ENCODE measurements at regions not wholly inside any gene's neighbourhood (a gene's known extent, or its start where the extent isn't known, plus 50 kb on each side); places are given as distances from the start of the nearest gene placed in this dataset.

GRCh38 chr3:95037927-95038326 is 975.1 kb downstream of the NSUN3 start:
- no peak overlapping the region for H3K4me3 ChIP-seq
- H3K4me1 ChIP-seq: no peaks in the 10 kb centered on the region
- H3K9ac ChIP-seq: no peak overlapping the region
- TF ChIP-seq Cebpa-rat (IDR thresholded peaks at IDR 0.05): no peak
- H3K27ac ChIP-seq: no peak overlapping the region
- no peaks in the 10 kb centered on the region for H3K27me3 ChIP-seq
- H4K20me1 ChIP-seq: no peaks in the 10 kb centered on the region
- no peak overlapping the region for H3K4me2 ChIP-seq
- H3K36me3 ChIP-seq: no peaks in the 10 kb centered on the region
- H3K9me3 ChIP-seq (replicated peaks in 1 of 11): peaks cover 0 to 9% (median 0%) of the 10 kb centered on the region in 11 experiments; a peak in 2 of 22 replicates

- Histone ChIP-seq H3K9ac (no peak overlapping the region), H3K27ac (no peak overlapping the region), H3K9me3 (replicated peaks in 1 of 11) (peaks cover 0 to 9% (median 0%) of the 10 kb centered on the region in 11 experiments; a peak in 2 of 22 replicates), H3K4me3 (no peak overlapping the region), H3K27me3 (no peaks in the 10 kb centered on the region), H3K4me1 (no peaks in the 10 kb centered on the region), H3K36me3 (no peaks in the 10 kb centered on the region), H3K4me2 (no peak overlapping the region), H4K20me1 (no peaks in the 10 kb centered on the region)
- no peak for TF ChIP-seq Cebpa-rat (IDR thresholded peaks at IDR 0.05)
Measured at GRCh38 chr3:95044101-95044500, 981.2 kb downstream of the NSUN3 start.

GRCh38 chr3:95048564-95048963 is 985.7 kb downstream of the NSUN3 start:
- TF ChIP-seq Cebpa-rat (IDR thresholded peaks at IDR 0.05): no peak
- Histone ChIP-seq H3K9ac (no peak overlapping the region), H3K4me1 (no peaks in the 10 kb centered on the region), H4K20me1 (no peaks in the 10 kb centered on the region), H3K27me3 (no peaks in the 10 kb centered on the region), H3K4me3 (no peak overlapping the region), H3K9me3 (replicated peaks in 1 of 11) (no peaks in the 10 kb centered on the region), H3K36me3 (no peaks in the 10 kb centered on the region), H3K4me2 (no peak overlapping the region), H3K27ac (no peak overlapping the region)

GRCh38 chr3:95049841-95050240 is 987.0 kb downstream of the NSUN3 start:
- H3K4me3 ChIP-seq: no peak overlapping the region
- H3K27ac ChIP-seq: no peak overlapping the region
- H3K36me3 ChIP-seq: no peaks in the 10 kb centered on the region
- H3K4me1 ChIP-seq: no peaks in the 10 kb centered on the region
- H3K27me3 ChIP-seq: no peaks in the 10 kb centered on the region
- H3K9me3 ChIP-seq (replicated peaks in 1 of 11): no peaks in the 10 kb centered on the region
- TF ChIP-seq Cebpa-rat (IDR thresholded peaks at IDR 0.05): no peak
- H4K20me1 ChIP-seq: no peaks in the 10 kb centered on the region
- H3K9ac ChIP-seq: no peak overlapping the region
- no peak overlapping the region for H3K4me2 ChIP-seq

- H3K4me1 ChIP-seq: no peaks in the 10 kb centered on the region
- no peak overlapping the region for H3K4me3 ChIP-seq
- no peaks in the 10 kb centered on the region for H4K20me1 ChIP-seq
- H3K4me2 ChIP-seq: no peak overlapping the region
- no peaks in the 10 kb centered on the region for H3K27me3 ChIP-seq
- no peak overlapping the region for H3K27ac ChIP-seq
- no peak overlapping the region for H3K9ac ChIP-seq
- no peaks in the 10 kb centered on the region for H3K9me3 ChIP-seq (replicated peaks in 1 of 11)
- no peaks in the 10 kb centered on the region for H3K36me3 ChIP-seq
- no peak for TF ChIP-seq Cebpa-rat (IDR thresholded peaks at IDR 0.05)
Measured at GRCh38 chr3:95055288-95055687, 992.4 kb downstream of the NSUN3 start.

GRCh38 chr3:95082191-95082590 is 1019.3 kb downstream of the NSUN3 start:
- H3K27ac ChIP-seq: no peak overlapping the region
- no peaks in the 10 kb centered on the region for H4K20me1 ChIP-seq
- no peaks in the 10 kb centered on the region for H3K27me3 ChIP-seq
- H3K4me1 ChIP-seq: peaks cover 0 to 6% (median 0%) of the 10 kb centered on the region in 10 experiments; a peak in 1 of 20 replicates
- H3K4me3 ChIP-seq: no peak overlapping the region
- H3K4me2 ChIP-seq: no peak overlapping the region
- TF ChIP-seq Cebpa-rat (IDR thresholded peaks at IDR 0.05): no peak
- H3K9ac ChIP-seq: no peak overlapping the region
- no peaks in the 10 kb centered on the region for H3K9me3 ChIP-seq (replicated peaks in 1 of 11)
- no peaks in the 10 kb centered on the region for H3K36me3 ChIP-seq

GRCh38 chr3:95084738-95085137 is 1021.9 kb downstream of the NSUN3 start:
- H3K4me3 ChIP-seq: no peak overlapping the region
- H3K27ac ChIP-seq: no peak overlapping the region
- no peaks in the 10 kb centered on the region for H4K20me1 ChIP-seq
- H3K36me3 ChIP-seq: no peaks in the 10 kb centered on the region
- H3K4me1 ChIP-seq: peaks cover 0 to 6% (median 0%) of the 10 kb centered on the region in 10 experiments; a peak in 1 of 20 replicates
- H3K9ac ChIP-seq: no peak overlapping the region
- TF ChIP-seq Cebpa-rat (IDR thresholded peaks at IDR 0.05): no peak
- no peak overlapping the region for H3K4me2 ChIP-seq
- no peaks in the 10 kb centered on the region for H3K27me3 ChIP-seq
- no peaks in the 10 kb centered on the region for H3K9me3 ChIP-seq (replicated peaks in 1 of 11)

GRCh38 chr3:95088464-95088863 is 1025.6 kb downstream of the NSUN3 start:
- no peak overlapping the region for H3K4me3 ChIP-seq
- no peak overlapping the region for H3K9ac ChIP-seq
- peaks cover 0 to 6% (median 0%) of the 10 kb centered on the region in 10 experiments; a peak in 1 of 20 replicates for H3K4me1 ChIP-seq
- H3K27ac ChIP-seq: no peak overlapping the region
- no peaks in the 10 kb centered on the region for H4K20me1 ChIP-seq
- no peak for TF ChIP-seq Cebpa-rat (IDR thresholded peaks at IDR 0.05)
- H3K9me3 ChIP-seq (replicated peaks in 1 of 11): no peaks in the 10 kb centered on the region
- no peaks in the 10 kb centered on the region for H3K36me3 ChIP-seq
- no peak overlapping the region for H3K4me2 ChIP-seq
- H3K27me3 ChIP-seq: no peaks in the 10 kb centered on the region

- H3K9ac ChIP-seq: no peak overlapping the region
- peaks cover 0 to 11% (median 3%) of the 10 kb centered on the region in 10 experiments; a peak in 6 of 20 replicates for H3K4me1 ChIP-seq
- TF ChIP-seq Cebpa-rat (IDR thresholded peaks at IDR 0.05): no peak
- H3K27me3 ChIP-seq: no peaks in the 10 kb centered on the region
- H4K20me1 ChIP-seq: no peaks in the 10 kb centered on the region
- H3K4me3 ChIP-seq: no peak overlapping the region
- H3K36me3 ChIP-seq: no peaks in the 10 kb centered on the region
- H3K27ac ChIP-seq: no peak overlapping the region
- H3K9me3 ChIP-seq (replicated peaks in 1 of 11): no peaks in the 10 kb centered on the region
- 0 out of 22 replicates have a peak overlapping the region, but pooled peaks of 1 of the 11 experiments have one; percentile 15 for H3K4me2 ChIP-seq
Measured at GRCh38 chr3:95097493-95097892, 1034.6 kb downstream of the NSUN3 start.

- Histone ChIP-seq H3K27ac (no peak overlapping the region), H3K4me2 (peak overlapping the region in 2 of 11 experiments; percentile 4 to 21; a peak in 1 of 22 replicates), H3K9ac (no peak overlapping the region), H3K36me3 (no peaks in the 10 kb centered on the region), H3K9me3 (replicated peaks in 1 of 11) (no peaks in the 10 kb centered on the region; a peak in 2 of 22 replicates), H3K4me1 (peaks cover 0 to 6% (median 0%) of the 10 kb centered on the region in 10 experiments; a peak in 2 of 20 replicates), H3K4me3 (no peak overlapping the region), H3K27me3 (no peaks in the 10 kb centered on the region), H4K20me1 (no peaks in the 10 kb centered on the region)
- TF ChIP-seq Cebpa-rat (IDR thresholded peaks at IDR 0.05): no peak
Measured at GRCh38 chr3:95120921-95121320, 1058.1 kb downstream of the NSUN3 start.
